ENCODE measurements at regions not wholly inside any gene's neighbourhood (a gene's known extent, or its start where the extent isn't known, plus 50 kb on each side); places are given as distances from the start of the nearest gene placed in this dataset.

- DNase-seq, result no peak
- Histone ChIP-seq H3K27ac (ENCODE audit: low read depth in 2 of 2, low read length in 1 of 2) (no peak overlapping the region), H3K9ac (no peak overlapping the region), H3K4me2 (no peak overlapping the region), H3K4me3 (ENCODE audit: low read depth in 2 of 2, low read length in 1 of 2) (no peak overlapping the region), H3K9me3 (no peaks in the 10 kb centered on the region), H3K9me2 (no peaks in the 10 kb centered on the region), H2AFZ (ENCODE audit: low read depth) (no peak overlapping the region), H3K79me2 (ENCODE audit: insufficient read depth) (no peaks in the 10 kb centered on the region), H3K4me1 (ENCODE audit: control insufficient read depth in 1 of 2, insufficient read depth in 2 of 2, low read depth in 1 of 2, low read length in 1 of 2) (no peaks in the 10 kb centered on the region), H3K27me3 (ENCODE audit: insufficient read depth) (no peaks in the 10 kb centered on the region), H4K20me1 (ENCODE audit: insufficient read depth) (no peaks in the 10 kb centered on the region), H3K36me3 (replicated peaks in 1 of 2; ENCODE audit: control insufficient read depth in 1 of 2, insufficient read depth in 2 of 2, low read length in 1 of 2) (no peaks in the 10 kb centered on the region), H3F3A (replicated peaks; ENCODE audit: insufficient read depth) (no peaks in the 10 kb centered on the region)
- ChIA-PET POLR2A (no interaction called here), CTCF (no interaction called here)
- TF ChIP-seq FOXJ3 (CRISPR knock-in tag; IDR thresholded peaks at IDR 0.05), result no peak
- 2% methylated on average over 5 of the region's 5 CpGs for WGBS (ENCODE audit: low lambda C conversion rate)
These were observed 158.6 kb downstream of the CYLD start for GRCh38 chr16:50900391-50900942.

GRCh38 chr16:50899951-50900350 is 158.1 kb downstream of the CYLD start:
- no peak overlapping the region for H3K4me3 ChIP-seq (ENCODE audit: low read depth in 2 of 2, low read length in 1 of 2)
- TF ChIP-seq GATA2 (CRISPR knock-in tag; IDR thresholded peaks at IDR 0.05), result no peak
- no peak for TF ChIP-seq RFX5 (IDR thresholded peaks at IDR 0.05; ENCODE audit: low read length)
- TF ChIP-seq, protein P1, sequence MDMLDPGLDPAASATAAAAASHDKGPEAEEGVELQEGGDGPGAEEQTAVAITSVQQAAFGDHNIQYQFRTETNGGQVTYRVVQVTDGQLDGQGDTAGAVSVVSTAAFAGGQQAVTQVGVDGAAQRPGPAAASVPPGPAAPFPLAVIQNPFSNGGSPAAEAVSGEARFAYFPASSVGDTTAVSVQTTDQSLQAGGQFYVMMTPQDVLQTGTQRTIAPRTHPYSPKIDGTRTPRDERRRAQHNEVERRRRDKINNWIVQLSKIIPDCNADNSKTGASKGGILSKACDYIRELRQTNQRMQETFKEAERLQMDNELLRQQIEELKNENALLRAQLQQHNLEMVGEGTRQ (IDR thresholded peaks at IDR 0.05; ENCODE audit: borderline replicate concordance, low read depth, low read length), result no peak
- no peak for TF ChIP-seq GABPA (IDR thresholded peaks at IDR 0.05; ENCODE audit: low read depth)
- TF ChIP-seq RAD21 (IDR thresholded peaks at IDR 0.05; ENCODE audit: low read length), result no peak
- no peaks in the 10 kb centered on the region for H3K9me3 ChIP-seq
- POLR2A ChIA-PET, result no interaction called here
- no peaks in the 10 kb centered on the region for H3K9me2 ChIP-seq
- H3K4me1 ChIP-seq (ENCODE audit: control insufficient read depth in 1 of 2, insufficient read depth in 2 of 2, low read depth in 1 of 2, low read length in 1 of 2), result no peaks in the 10 kb centered on the region
- H3K4me2 ChIP-seq, result no peak overlapping the region
- no peak overlapping the region for H3K9ac ChIP-seq
- no peak overlapping the region for H3K27ac ChIP-seq (ENCODE audit: low read depth in 2 of 2, low read length in 1 of 2)
- no peaks in the 10 kb centered on the region for H3K79me2 ChIP-seq (ENCODE audit: insufficient read depth)
- H3K27me3 ChIP-seq (ENCODE audit: insufficient read depth), result no peaks in the 10 kb centered on the region
- no peaks in the 10 kb centered on the region for H4K20me1 ChIP-seq (ENCODE audit: insufficient read depth)
- no peaks in the 10 kb centered on the region for H3F3A ChIP-seq (replicated peaks; ENCODE audit: insufficient read depth)
- DNase-seq, result no peak
- no peak overlapping the region for H2AFZ ChIP-seq (ENCODE audit: low read depth)
- H3K36me3 ChIP-seq (replicated peaks in 1 of 2; ENCODE audit: control insufficient read depth in 1 of 2, insufficient read depth in 2 of 2, low read length in 1 of 2), result no peaks in the 10 kb centered on the region
- CTCF ChIA-PET, result no interaction called here
- WGBS (ENCODE audit: low lambda C conversion rate), result 14% methylated on average over 2 of the region's 2 CpGs

DNA sequence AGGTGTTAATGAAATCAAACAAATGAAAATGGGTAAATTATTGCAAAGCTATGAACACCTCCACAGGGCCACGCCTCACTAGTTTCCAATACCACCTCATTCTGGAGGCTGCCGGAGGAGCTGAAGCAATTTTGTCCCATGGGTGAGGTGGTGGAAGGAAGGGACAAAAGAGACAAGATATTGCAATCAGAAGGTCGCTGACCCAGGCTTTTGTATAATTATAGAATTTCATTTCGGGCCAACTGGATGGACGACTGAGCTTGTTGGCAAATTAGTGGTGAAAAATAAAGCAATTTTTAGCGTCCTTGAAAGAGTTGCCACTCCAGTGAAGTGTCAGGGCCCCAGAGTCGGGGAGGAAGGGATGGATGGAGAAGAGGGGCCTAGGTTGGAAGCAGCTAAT is 147.9 kb downstream of the CYLD start:
- Histone ChIP-seq H3K4me2 (no peak overlapping the region), H3K36me3 (replicated peaks in 1 of 2; ENCODE audit: control insufficient read depth in 1 of 2, insufficient read depth in 2 of 2, low read length in 1 of 2) (no peaks in the 10 kb centered on the region), H3F3A (replicated peaks; ENCODE audit: insufficient read depth) (no peaks in the 10 kb centered on the region), H3K4me3 (ENCODE audit: low read depth in 2 of 2, low read length in 1 of 2) (no peak overlapping the region), H3K9me2 (no peaks in the 10 kb centered on the region), H3K27me3 (ENCODE audit: insufficient read depth) (no peaks in the 10 kb centered on the region), H3K4me1 (ENCODE audit: control insufficient read depth in 1 of 2, insufficient read depth in 2 of 2, low read depth in 1 of 2, low read length in 1 of 2) (no peaks in the 10 kb centered on the region), H3K27ac (ENCODE audit: low read depth in 2 of 2, low read length in 1 of 2) (no peak overlapping the region), H3K9ac (no peak overlapping the region), H2AFZ (ENCODE audit: low read depth) (no peak overlapping the region), H3K79me2 (ENCODE audit: insufficient read depth) (no peaks in the 10 kb centered on the region), H4K20me1 (ENCODE audit: insufficient read depth) (no peaks in the 10 kb centered on the region), H3K9me3 (no peaks in the 10 kb centered on the region)
- ChIA-PET POLR2A (no interaction called here), CTCF (no interaction called here)
- WGBS (ENCODE audit: low lambda C conversion rate), result 8% methylated on average over 7 of the region's 7 CpGs
- no peak for DNase-seq
- TF ChIP-seq YY1 (IDR thresholded peaks at IDR 0.05; ENCODE audit: low read depth), result no peak
- no peak for TF ChIP-seq SMC3 (IDR thresholded peaks at IDR 0.05; ENCODE audit: low read depth, low read length)
- TF ChIP-seq EP300 (IDR thresholded peaks at IDR 0.05; ENCODE audit: borderline replicate concordance in 1 of 2, low read depth in 1 of 2, low read length in 1 of 2), result no peak
- TF ChIP-seq, protein P1 (IDR thresholded peaks at IDR 0.05; ENCODE audit: borderline replicate concordance, low read depth, low read length), result no peak
- TF ChIP-seq NRF1 (IDR thresholded peaks at IDR 0.05; ENCODE audit: low read depth, low read length), result no peak
- TF ChIP-seq ZBTB33 (IDR thresholded peaks at IDR 0.05; ENCODE audit: borderline replicate concordance, low read depth), result no peak
- TF ChIP-seq POLR2AphosphoS5 (IDR thresholded peaks at IDR 0.05; ENCODE audit: low read depth, low read length), result no peak

Measured in SK-N-SH (cell line).